Suprapubic skin (tissue), 4 donors: ENCODE measurements at regions not wholly inside any gene's neighbourhood (a gene's known extent, or its start where the extent isn't known, plus 50 kb on each side); places are given as distances from the start of the nearest gene placed in this dataset.

ENCODE experiments used
- DNase-seq, 2 donors: peaks; one replicate each; pipeline ENCODE4 v3.0.0-alpha.2; 2019; ENCODE audit warnings: low spot score in 2 of 2
- H3K27ac ChIP-seq: fragments of 200-600 bp; sonication (generic); one replicate; pipeline ENCODE4 v1.5.1; 2019
- H3K27me3 ChIP-seq: fragments of 200-600 bp; sonication (generic); one replicate; pipeline ENCODE4 v1.5.1; 2019
- H3K36me3 ChIP-seq: fragments of 200-600 bp; sonication (generic); one replicate; pipeline ENCODE4 v1.5.1; 2019
- H3K4me1 ChIP-seq: fragments of 200-600 bp; sonication (generic); one replicate; pipeline ENCODE4 v1.5.1; 2019
- H3K4me3 ChIP-seq: fragments of 200-600 bp; sonication (generic); one replicate; pipeline ENCODE4 v1.5.1; 2019; ENCODE audit warnings: mild to moderate bottlenecking
- H3K9me3 ChIP-seq: fragments of 200-600 bp; sonication (generic); one replicate; pipeline ENCODE4 v1.5.1; 2019
- CTCF ChIP-seq, 2 donors: fragments of 200-600 bp in 1 of 2; fragments of 450-650 bp in 1 of 2; sonication (generic) in 1 of 2; IDR thresholded peaks; one replicate each; pipeline ENCODE4 v1.5.1; 2016 to 2019; ENCODE audit warnings: antibody characterized with exemption in 2 of 2, mild to moderate bottlenecking in 1 of 2, moderate library complexity in 1 of 2
- EP300 ChIP-seq: sonication (generic); formaldehyde crosslinking; IDR thresholded peaks from one replicate; pipeline ENCODE4 v1.6.1; 2017; ENCODE audit warnings: antibody characterized with exemption
- POLR2A ChIP-seq, 2 donors: fragments of 450-650 bp; IDR thresholded peaks; one replicate each; pipeline ENCODE4 v1.6.1; 2017; ENCODE audit warnings: antibody characterized with exemption in 2 of 2, mild to moderate bottlenecking in 2 of 2, moderate library complexity in 2 of 2
- POLR2AphosphoS5 ChIP-seq, 3 donors: sonication (generic); formaldehyde crosslinking; IDR thresholded peaks; one replicate each; pipeline ENCODE4 v1.6.1; 2017; ENCODE audit warnings: antibody characterized with exemption in 3 of 3
- WGBS: methylation state at CpG from one replicate; pipeline ENCODE4 v1.1.5; 2018; 5-methylcytosine and 5-hydroxymethylcytosine counted together

GRCh38 chr2:7392076-7392787, 475.0 kb downstream of the RNF144A start:
- H3K9me3 ChIP-seq, result no peaks in the 10 kb centered on the region
- no peaks in the 10 kb centered on the region for H3K27me3 ChIP-seq
- no peaks in the 10 kb centered on the region for H3K36me3 ChIP-seq
- no peak overlapping the region for H3K27ac ChIP-seq
- TF ChIP-seq POLR2A (IDR thresholded peaks at IDR 0.05) (no peak), POLR2AphosphoS5 (IDR thresholded peaks at IDR 0.05) (no peak), CTCF (IDR thresholded peaks at IDR 0.05) (no peak), EP300 (no peak)
- no peaks in the 10 kb centered on the region for H3K4me1 ChIP-seq
- H3K4me3 ChIP-seq, result no peak overlapping the region
- WGBS, result 58% methylated on average over 9 of the region's 11 CpGs
- DNase-seq, result no peak

GRCh38 chr2:7394195-7394594, 477.0 kb downstream of the RNF144A start:
- TF ChIP-seq CTCF (IDR thresholded peaks at IDR 0.05), result no peak
- TF ChIP-seq POLR2A (IDR thresholded peaks at IDR 0.05), result no peak
- TF ChIP-seq POLR2AphosphoS5 (IDR thresholded peaks at IDR 0.05), result no peak
- TF ChIP-seq EP300, result no peak
- no peaks in the 10 kb centered on the region for H3K4me1 ChIP-seq
- H3K27me3 ChIP-seq, result no peaks in the 10 kb centered on the region
- DNase-seq, result no peak
- no peak overlapping the region for H3K4me3 ChIP-seq
- no peaks in the 10 kb centered on the region for H3K36me3 ChIP-seq
- 82% methylated on average over 3 of the region's 3 CpGs for WGBS
- no peaks in the 10 kb centered on the region for H3K9me3 ChIP-seq
- H3K27ac ChIP-seq, result no peak overlapping the region

- peaks cover 27% of the 10 kb centered on the region for H3K27me3 ChIP-seq
- no peaks in the 10 kb centered on the region for H3K9me3 ChIP-seq
- TF ChIP-seq EP300, result no peak
- TF ChIP-seq POLR2A (IDR thresholded peaks at IDR 0.05), result no peak
- no peak for TF ChIP-seq CTCF (IDR thresholded peaks at IDR 0.05)
- no peak for TF ChIP-seq POLR2AphosphoS5 (IDR thresholded peaks at IDR 0.05)
- no peak for DNase-seq
- H3K4me1 ChIP-seq, result no peaks in the 10 kb centered on the region
- H3K27ac ChIP-seq, result no peak overlapping the region
- 61% methylated on average over 4 of the region's 4 CpGs for WGBS
- H3K36me3 ChIP-seq, result no peaks in the 10 kb centered on the region
- no peak overlapping the region for H3K4me3 ChIP-seq
Measured at GRCh38 chr2:7400628-7401027, 483.4 kb downstream of the RNF144A start.

- no peaks in the 10 kb centered on the region for H3K4me1 ChIP-seq
- DNase-seq, result no peak
- no peak overlapping the region for H3K27ac ChIP-seq
- no peak overlapping the region for H3K4me3 ChIP-seq
- TF ChIP-seq EP300 (no peak), POLR2AphosphoS5 (IDR thresholded peaks at IDR 0.05) (no peak), CTCF (IDR thresholded peaks at IDR 0.05) (no peak)
- no peaks in the 10 kb centered on the region for H3K9me3 ChIP-seq
- peaks cover 35% of the 10 kb centered on the region for H3K27me3 ChIP-seq
- WGBS, result 85% methylated on average over 6 of the region's 6 CpGs
- no peaks in the 10 kb centered on the region for H3K36me3 ChIP-seq
Measured at GRCh38 chr2:7403092-7403775, 486.0 kb downstream of the RNF144A start.

- no peaks in the 10 kb centered on the region for H3K4me1 ChIP-seq
- WGBS, result 66% methylated on average over 9 of the region's 9 CpGs
- no peak for TF ChIP-seq POLR2A (IDR thresholded peaks at IDR 0.05)
- no peak for TF ChIP-seq EP300
- TF ChIP-seq CTCF (IDR thresholded peaks at IDR 0.05), result no peak
- no peak for TF ChIP-seq POLR2AphosphoS5 (IDR thresholded peaks at IDR 0.05)
Measured at GRCh38 chr2:7405861-7406715, 488.9 kb downstream of the RNF144A start.

More at GRCh38 chr2:7405861-7406715, 488.9 kb downstream of the RNF144A start:
- Histone ChIP-seq H3K4me3 (no peak overlapping the region), H3K27me3 (peaks cover 30% of the 10 kb centered on the region), H3K27ac (no peak overlapping the region), H3K36me3 (no peaks in the 10 kb centered on the region), H3K9me3 (no peaks in the 10 kb centered on the region)
- DNase-seq, result no peak
